ENCODE measurements at regions not wholly inside any gene's neighbourhood (a gene's known extent, or its start where the extent isn't known, plus 50 kb on each side); places are given as distances from the start of the nearest gene placed in this dataset.

DNA sequence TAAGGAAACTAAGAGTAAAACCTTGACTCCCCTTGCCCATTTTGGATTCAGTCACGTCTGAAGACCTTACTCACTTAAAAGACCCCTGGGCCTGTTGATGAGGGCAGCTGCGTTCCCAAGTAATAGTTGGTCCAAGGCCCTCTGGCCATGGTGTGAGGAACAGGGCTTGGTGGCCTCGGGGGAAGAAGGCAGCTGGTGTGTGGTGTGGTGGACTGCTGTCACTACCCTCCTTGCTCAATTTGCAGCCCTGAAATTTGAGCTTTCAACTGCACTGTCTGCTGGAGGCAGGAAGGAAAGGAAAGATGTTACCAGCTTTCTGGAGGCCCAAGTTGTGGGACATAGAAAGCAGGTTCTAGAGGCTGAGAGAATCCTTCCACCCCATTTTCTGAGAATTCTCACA lies 128.2 kb downstream of the SLC38A6 start:
- no peak overlapping the region for H3K27ac ChIP-seq (ENCODE audit: insufficient read depth, low read length)
- TF ChIP-seq CTCF (conservative IDR thresholded peaks at IDR 0.05 in 1 of 2, IDR thresholded peaks at IDR 0.05 in 1 of 2; ENCODE audit: low read depth in 1 of 2, low read length in 2 of 2) (no peak), EZH2 (IDR thresholded peaks at IDR 0.05; ENCODE audit: low read length, missing control alignments) (no peak)

GRCh38 chr14:61108496-61109141 lies 127.6 kb downstream of the SLC38A6 start:
- no peak for DNase-seq (ENCODE audit: low read depth in 2 of 2)
- Histone ChIP-seq H3K27me3 (ENCODE audit: control insufficient read depth, insufficient read depth, low read length) (no peaks in the 10 kb centered on the region), H2AFZ (ENCODE audit: low read length) (no peak overlapping the region), H3K4me1 (ENCODE audit: control insufficient read depth, extremely low read depth, insufficient read depth, low read length) (peaks cover 21% of the 10 kb centered on the region), H3K9ac (ENCODE audit: insufficient read depth, low read length) (no peak overlapping the region), H3K36me3 (ENCODE audit: control insufficient read depth, insufficient read depth, low read length) (no peaks in the 10 kb centered on the region), H3K9me3 (ENCODE audit: control insufficient read depth, insufficient read depth, low read depth, low read length) (no peaks in the 10 kb centered on the region), H3K4me2 (ENCODE audit: extremely low read depth, insufficient read depth, low read length) (no peak overlapping the region), H3K4me3 (replicated peaks in 1 of 4; ENCODE audit: control extremely low read depth in 1 of 4, insufficient read depth in 1 of 4, low read depth in 3 of 4, low read length in 4 of 4) (no peak overlapping the region), H3K79me2 (ENCODE audit: control insufficient read depth, insufficient read depth, low read length) (no peaks in the 10 kb centered on the region), H4K20me1 (ENCODE audit: control insufficient read depth, extremely low read depth, insufficient read depth, low read length) (no peaks in the 10 kb centered on the region), H3K27ac (ENCODE audit: insufficient read depth, low read length) (no peak overlapping the region)
- TF ChIP-seq EZH2 (IDR thresholded peaks at IDR 0.05; ENCODE audit: low read length, missing control alignments) (no peak), CTCF (conservative IDR thresholded peaks at IDR 0.05 in 1 of 2, IDR thresholded peaks at IDR 0.05 in 1 of 2; ENCODE audit: low read depth in 1 of 2, low read length in 2 of 2) (no peak)

More for the DNA sequence above, 128.2 kb downstream of the SLC38A6 start:
- no peak overlapping the region for H3K4me3 ChIP-seq (replicated peaks in 1 of 4; ENCODE audit: control extremely low read depth in 1 of 4, insufficient read depth in 1 of 4, low read depth in 3 of 4, low read length in 4 of 4)
- peaks cover 16% of the 10 kb centered on the region for H3K4me1 ChIP-seq (ENCODE audit: control insufficient read depth, extremely low read depth, insufficient read depth, low read length)
- H3K9me3 ChIP-seq (ENCODE audit: control insufficient read depth, insufficient read depth, low read depth, low read length), result no peaks in the 10 kb centered on the region
- no peak for DNase-seq (ENCODE audit: low read depth in 2 of 2)
- H4K20me1 ChIP-seq (ENCODE audit: control insufficient read depth, extremely low read depth, insufficient read depth, low read length), result no peaks in the 10 kb centered on the region
- H2AFZ ChIP-seq (ENCODE audit: low read length), result no peak overlapping the region
- no peaks in the 10 kb centered on the region for H3K36me3 ChIP-seq (ENCODE audit: control insufficient read depth, insufficient read depth, low read length)
- H3K9ac ChIP-seq (ENCODE audit: insufficient read depth, low read length), result no peak overlapping the region
- no peaks in the 10 kb centered on the region for H3K27me3 ChIP-seq (ENCODE audit: control insufficient read depth, insufficient read depth, low read length)
- H3K4me2 ChIP-seq (ENCODE audit: extremely low read depth, insufficient read depth, low read length), result no peak overlapping the region
- no peaks in the 10 kb centered on the region for H3K79me2 ChIP-seq (ENCODE audit: control insufficient read depth, insufficient read depth, low read length)

DNA sequence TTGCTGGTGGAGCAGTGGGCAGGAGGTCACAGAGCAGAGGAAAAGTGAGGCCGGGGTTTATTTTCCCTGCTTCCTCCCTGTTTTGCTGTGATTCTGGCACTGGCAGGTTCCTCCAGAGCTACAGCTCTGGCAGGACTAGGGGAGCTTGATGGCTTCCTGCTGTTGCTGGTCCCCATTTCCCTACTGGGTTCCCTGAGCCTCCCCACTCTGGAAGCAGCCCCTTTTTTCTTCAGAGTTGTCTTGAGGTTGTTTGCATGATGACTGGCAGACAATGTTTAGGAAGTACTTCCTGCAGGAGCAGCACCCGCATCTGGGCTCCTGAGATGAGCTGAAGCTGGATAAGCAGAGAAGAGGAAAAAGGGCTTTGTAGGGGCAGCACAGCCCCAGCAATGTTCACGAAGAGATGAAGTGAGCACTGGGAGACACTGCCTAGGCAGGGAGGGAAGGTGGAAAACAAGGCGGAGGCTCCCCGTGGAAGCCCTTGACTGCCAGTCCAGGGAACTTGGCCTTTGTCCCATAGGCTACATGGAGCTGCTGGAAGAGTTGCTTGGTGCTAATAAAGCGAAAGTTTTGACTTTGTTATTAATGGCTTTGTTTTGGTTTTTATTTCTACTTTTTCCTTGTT lies 126.9 kb downstream of the SLC38A6 start:
- H3K27me3 ChIP-seq (ENCODE audit: control insufficient read depth, insufficient read depth, low read length), result no peaks in the 10 kb centered on the region
- no peaks in the 10 kb centered on the region for H3K36me3 ChIP-seq (ENCODE audit: control insufficient read depth, insufficient read depth, low read length)
- TF ChIP-seq EZH2 (IDR thresholded peaks at IDR 0.05; ENCODE audit: low read length, missing control alignments) (no peak), CTCF (conservative IDR thresholded peaks at IDR 0.05 in 1 of 2, IDR thresholded peaks at IDR 0.05 in 1 of 2; ENCODE audit: low read depth in 1 of 2, low read length in 2 of 2) (no peak)
- H3K27ac ChIP-seq (ENCODE audit: insufficient read depth, low read length), result no peak overlapping the region
- H3K79me2 ChIP-seq (ENCODE audit: control insufficient read depth, insufficient read depth, low read length), result no peaks in the 10 kb centered on the region
- no peak overlapping the region for H3K4me3 ChIP-seq (replicated peaks in 1 of 4; ENCODE audit: control extremely low read depth in 1 of 4, insufficient read depth in 1 of 4, low read depth in 3 of 4, low read length in 4 of 4)
- peaks cover 27% of the 10 kb centered on the region for H3K4me1 ChIP-seq (ENCODE audit: control insufficient read depth, extremely low read depth, insufficient read depth, low read length)
- H3K4me2 ChIP-seq (ENCODE audit: extremely low read depth, insufficient read depth, low read length), result no peak overlapping the region
- peak overlapping the region; percentile 6 for H2AFZ ChIP-seq (ENCODE audit: low read length)
- no peaks in the 10 kb centered on the region for H4K20me1 ChIP-seq (ENCODE audit: control insufficient read depth, extremely low read depth, insufficient read depth, low read length)
- DNase-seq (ENCODE audit: low read depth in 2 of 2), result no peak
- H3K9ac ChIP-seq (ENCODE audit: insufficient read depth, low read length), result no peak overlapping the region
- H3K9me3 ChIP-seq (ENCODE audit: control insufficient read depth, insufficient read depth, low read depth, low read length), result no peaks in the 10 kb centered on the region
